HEK293 (cell line): ENCODE measurements at regions not wholly inside any gene's neighbourhood (a gene's known extent, or its start where the extent isn't known, plus 50 kb on each side); places are given as distances from the start of the nearest gene placed in this dataset.

Experiments
- ZNF174 ChIP-seq: fragments of 450-650 bp; formaldehyde crosslinking; IDR thresholded peaks from 2 replicates; pipeline ENCODE4 v1.5.0; 2017; ENCODE audit warnings: missing biosample characterization, mild to moderate bottlenecking, missing genetic modification characterization
- ZNF274 ChIP-seq, 2 experiments: fragments of 200-500 bp in 1 of 2; fragments of 450-650 bp in 1 of 2; sonication (Bioruptor generic) in 1 of 2; formaldehyde crosslinking in 1 of 2; IDR thresholded peaks; 2 replicates each; pipeline versions ENCODE4 v1.5.1 to v1.6.1; 2014 to 2016; ENCODE audit warnings: borderline replicate concordance in 1 of 2, inconsistent platforms in 1 of 2, low read length in 1 of 2, missing biosample characterization in 1 of 2, missing genetic modification characterization in 1 of 2
- ZNF311 ChIP-seq: fragments of 450-650 bp; formaldehyde crosslinking; IDR thresholded peaks from 2 replicates; pipeline ENCODE4 v1.5.1; 2017; ENCODE audit warnings: missing biosample characterization, missing genetic modification characterization, borderline replicate concordance
- ZNF645 ChIP-seq: fragments of 450-650 bp; formaldehyde crosslinking; IDR thresholded peaks from 2 replicates; pipeline ENCODE4; 2016; ENCODE audit warnings: missing biosample characterization, missing genetic modification characterization
- ZNF707 ChIP-seq: fragments of 450-650 bp; formaldehyde crosslinking; IDR thresholded peaks from 2 replicates; pipeline ENCODE4 v1.5.1; 2016; ENCODE audit warnings: missing biosample characterization, missing genetic modification characterization
- ZNF792 ChIP-seq: fragments of 450-650 bp; formaldehyde crosslinking; IDR thresholded peaks from 2 replicates; pipeline ENCODE4 v1.5.1; 2016; ENCODE audit warnings: missing biosample characterization, missing genetic modification characterization

GRCh38 chr17:33935822-33936221 is 319.3 kb upstream of the CCL2 start:
- TF ChIP-seq ZNF174 (no peak), ZNF311 (tag by site-specific recombination) (no peak), ZNF792 (tag by site-specific recombination) (no peak), ZNF645 (tag by site-specific recombination) (no peak), ZNF274 (IDR thresholded peaks at IDR 0.05; ENCODE audit: low read length) (no peak), ZNF274 (tag by site-specific recombination; IDR thresholded peaks at IDR 0.05; ENCODE audit: borderline replicate concordance) (no peak), ZNF707 (no peak)
